SJSA1 (cell line): ENCODE measurements at regions not wholly inside any gene's neighbourhood (a gene's known extent, or its start where the extent isn't known, plus 50 kb on each side); places are given as distances from the start of the nearest gene placed in this dataset.

Source experiments
- DNase-seq, 2 experiments: peaks; one replicate each; pipeline ENCODE4 v3.0.0-alpha.2; 2015 to 2020; ENCODE audit warnings: low spot score in 2 of 2, low read depth in 1 of 2
- H3K27ac ChIP-seq: fragments of 250-450 bp; sonication (Bioruptor Pico); 2 replicates; pipeline ENCODE4 v1.5.1; 2020; ENCODE audit warnings: mild to moderate bottlenecking, moderate library complexity
- H3K27me3 ChIP-seq: fragments of 250-450 bp; sonication (Bioruptor Pico); replicated peaks from 2 replicates; pipeline ENCODE4 v1.5.1; 2020; ENCODE audit warnings: mild to moderate bottlenecking, moderate library complexity
- H3K36me3 ChIP-seq: fragments of 250-450 bp; sonication (Bioruptor Pico); 2 replicates; pipeline ENCODE4 v1.5.1; 2020; ENCODE audit warnings: mild to moderate bottlenecking
- H3K4me1 ChIP-seq: fragments of 250-450 bp; sonication (Bioruptor Pico); replicated peaks from 2 replicates; pipeline ENCODE4 v1.6.1; 2021; ENCODE audit warnings: mild to moderate bottlenecking
- H3K4me3 ChIP-seq: fragments of 250-450 bp; sonication (Bioruptor Pico); 2 replicates; pipeline ENCODE4 v1.5.1; 2020; ENCODE audit warnings: mild to moderate bottlenecking
- H3K9me3 ChIP-seq: fragments of 250-450 bp; sonication (Bioruptor Pico); replicated peaks from 2 replicates; pipeline ENCODE4 v1.5.1; 2020; ENCODE audit warnings: mild to moderate bottlenecking

DNA sequence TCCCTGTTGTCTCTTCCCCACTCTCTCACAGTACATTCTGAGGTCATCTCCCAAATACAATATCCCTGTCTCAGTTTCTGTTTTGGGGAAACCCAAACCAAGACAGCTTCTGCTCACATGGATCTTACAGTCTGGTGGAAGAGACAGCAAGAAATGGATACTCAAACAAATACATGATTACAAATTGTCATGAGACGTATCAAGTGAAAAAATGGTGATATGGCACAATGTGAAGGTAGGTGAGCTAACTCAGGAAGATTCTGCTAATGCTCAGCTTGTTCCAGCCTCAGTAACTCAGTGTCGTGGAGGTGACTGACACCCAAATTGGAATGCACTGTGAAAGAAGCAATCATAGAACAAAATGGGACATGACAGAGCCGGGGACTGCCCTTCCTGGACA lies 68.3 kb downstream of the CHST1 start:
- no peaks in the 10 kb centered on the region for H3K9me3 ChIP-seq

DNA sequence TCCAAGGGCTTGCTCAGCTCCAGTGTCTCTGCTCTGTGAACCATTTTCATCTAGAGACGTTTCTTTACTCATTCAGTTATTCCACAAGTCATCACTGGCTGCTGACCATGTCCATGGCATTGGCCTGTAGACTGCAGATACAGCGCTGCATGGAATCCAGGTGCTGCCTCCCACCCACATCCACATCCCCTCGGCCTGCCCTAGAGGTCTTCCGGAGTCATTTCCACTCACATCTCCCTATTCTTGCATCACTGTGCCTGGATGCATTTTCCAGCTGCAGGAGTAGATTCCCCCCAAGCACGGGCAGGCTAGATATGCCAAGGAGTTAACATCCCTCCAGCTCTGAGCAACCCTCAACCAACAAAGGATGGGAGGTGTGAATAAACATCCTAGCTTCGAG lies 68.9 kb downstream of the CHST1 start:
- no peaks in the 10 kb centered on the region for H3K36me3 ChIP-seq
- H3K27ac ChIP-seq, result no peak overlapping the region
- no peaks in the 10 kb centered on the region for H3K9me3 ChIP-seq
- DNase-seq, result no peak
- no peaks in the 10 kb centered on the region for H3K4me1 ChIP-seq
- peaks cover 36% of the 10 kb centered on the region for H3K27me3 ChIP-seq
- H3K4me3 ChIP-seq, result no peak overlapping the region

More for the DNA sequence above, 68.3 kb downstream of the CHST1 start:
- Histone ChIP-seq H3K27me3 (peaks cover 36% of the 10 kb centered on the region), H3K36me3 (no peaks in the 10 kb centered on the region), H3K27ac (no peak overlapping the region), H3K4me1 (no peaks in the 10 kb centered on the region), H3K4me3 (no peak overlapping the region)
- no peak for DNase-seq

DNA sequence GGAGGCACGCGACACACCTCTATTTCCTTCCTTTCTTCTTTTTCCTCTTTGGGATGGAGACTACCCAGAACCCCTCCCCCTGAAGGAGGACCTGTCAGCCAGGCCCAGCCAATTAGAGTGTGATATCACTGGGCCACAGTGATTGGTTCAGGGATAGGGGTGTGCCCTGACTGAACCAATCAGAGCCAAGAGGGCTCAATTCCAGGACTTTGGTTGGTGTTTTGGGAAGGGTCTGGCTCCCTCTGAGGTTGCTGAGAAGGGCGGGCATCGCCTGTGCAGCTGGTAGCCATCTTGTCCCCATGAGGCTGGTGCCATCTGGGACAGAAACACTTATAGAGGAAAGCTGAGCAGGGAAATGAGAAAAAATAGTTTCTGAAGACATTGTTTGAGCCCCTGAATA lies 71.4 kb downstream of the CHST1 start:
- Histone ChIP-seq H3K27ac (no peak overlapping the region), H3K27me3 (peaks cover 34% of the 10 kb centered on the region), H3K9me3 (no peaks in the 10 kb centered on the region), H3K4me1 (no peaks in the 10 kb centered on the region), H3K36me3 (no peaks in the 10 kb centered on the region), H3K4me3 (no peak overlapping the region)
- DNase-seq, result peak; percentile 15 to 39

DNA sequence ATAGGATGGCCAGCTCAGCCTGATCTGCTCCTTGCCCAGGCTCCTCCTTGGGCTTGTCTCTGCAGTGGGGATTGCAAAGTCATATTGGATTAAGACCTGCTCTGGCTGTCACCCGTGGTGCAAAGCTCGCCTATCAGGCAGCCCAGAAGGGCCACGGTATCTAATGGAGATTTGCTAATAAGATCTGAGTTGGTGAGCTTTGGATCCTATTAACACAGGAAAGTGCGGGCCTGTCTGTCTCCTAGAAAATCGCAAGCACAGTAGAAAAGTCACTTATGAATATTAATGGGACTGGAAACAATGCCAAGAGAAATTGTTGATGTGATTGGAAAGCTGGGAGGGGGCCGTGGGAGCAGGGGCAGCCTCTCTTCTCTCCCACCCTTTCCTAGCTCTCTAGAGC lies 72.8 kb downstream of the CHST1 start:
- peaks cover 23% of the 10 kb centered on the region for H3K27me3 ChIP-seq
- no peak overlapping the region for H3K27ac ChIP-seq
- H3K4me1 ChIP-seq, result no peaks in the 10 kb centered on the region
- DNase-seq, result no peak
- no peaks in the 10 kb centered on the region for H3K36me3 ChIP-seq
- H3K4me3 ChIP-seq, result no peak overlapping the region
- H3K9me3 ChIP-seq, result no peaks in the 10 kb centered on the region

DNA sequence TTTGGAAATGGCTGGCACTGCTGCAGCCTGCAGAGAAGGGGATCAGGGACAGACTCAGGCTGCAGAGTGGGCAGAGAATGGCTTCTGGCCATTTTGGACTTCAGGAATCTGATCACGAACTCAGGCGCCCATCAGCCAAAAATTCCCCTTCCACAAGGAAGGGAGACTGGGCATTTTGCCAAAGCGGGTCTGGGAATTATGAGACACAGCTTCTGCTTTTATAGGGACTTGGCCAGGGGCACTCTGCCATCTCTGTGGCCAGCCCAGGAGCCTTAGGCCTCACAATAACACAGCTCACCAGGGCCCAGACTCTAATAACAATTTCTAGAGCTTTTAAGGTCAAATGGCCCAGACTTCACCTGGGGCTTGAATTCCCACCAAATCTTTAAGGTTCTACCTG lies 74.7 kb downstream of the CHST1 start:
- no peaks in the 10 kb centered on the region for H3K4me1 ChIP-seq
- no peaks in the 10 kb centered on the region for H3K36me3 ChIP-seq
- no peaks in the 10 kb centered on the region for H3K9me3 ChIP-seq
- peaks cover 12% of the 10 kb centered on the region for H3K27me3 ChIP-seq
- no peak overlapping the region for H3K27ac ChIP-seq
- no peak overlapping the region for H3K4me3 ChIP-seq
- DNase-seq, result peak in 1 of 2 experiments; percentile 49

DNA sequence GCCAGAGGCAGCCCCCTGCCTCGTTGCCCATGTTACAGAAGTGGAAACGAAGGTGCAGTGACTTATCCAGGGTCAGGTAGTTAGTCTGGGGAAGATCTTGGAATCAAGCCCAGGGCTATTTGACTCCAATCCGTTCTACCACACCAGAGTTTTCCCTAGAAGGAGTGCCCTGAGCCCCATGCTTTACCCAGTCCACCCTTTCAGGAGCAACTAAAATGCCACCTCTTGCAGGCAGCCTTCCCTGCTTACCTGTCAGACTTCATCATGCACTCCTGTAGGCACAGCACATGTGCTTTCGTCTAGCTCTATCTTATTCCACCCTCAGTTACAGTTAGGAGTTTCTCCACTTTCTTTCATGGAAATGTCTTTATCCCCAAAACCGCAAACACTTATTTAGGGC lies 80.2 kb downstream of the CHST1 start:
- no peaks in the 10 kb centered on the region for H3K9me3 ChIP-seq
- no peaks in the 10 kb centered on the region for H3K36me3 ChIP-seq
- no peaks in the 10 kb centered on the region for H3K4me1 ChIP-seq
- no peak overlapping the region for H3K27ac ChIP-seq
- H3K27me3 ChIP-seq, result no peaks in the 10 kb centered on the region; the same call in 1 of the 2 replicates
- H3K4me3 ChIP-seq, result no peak overlapping the region
- DNase-seq, result no peak

DNA sequence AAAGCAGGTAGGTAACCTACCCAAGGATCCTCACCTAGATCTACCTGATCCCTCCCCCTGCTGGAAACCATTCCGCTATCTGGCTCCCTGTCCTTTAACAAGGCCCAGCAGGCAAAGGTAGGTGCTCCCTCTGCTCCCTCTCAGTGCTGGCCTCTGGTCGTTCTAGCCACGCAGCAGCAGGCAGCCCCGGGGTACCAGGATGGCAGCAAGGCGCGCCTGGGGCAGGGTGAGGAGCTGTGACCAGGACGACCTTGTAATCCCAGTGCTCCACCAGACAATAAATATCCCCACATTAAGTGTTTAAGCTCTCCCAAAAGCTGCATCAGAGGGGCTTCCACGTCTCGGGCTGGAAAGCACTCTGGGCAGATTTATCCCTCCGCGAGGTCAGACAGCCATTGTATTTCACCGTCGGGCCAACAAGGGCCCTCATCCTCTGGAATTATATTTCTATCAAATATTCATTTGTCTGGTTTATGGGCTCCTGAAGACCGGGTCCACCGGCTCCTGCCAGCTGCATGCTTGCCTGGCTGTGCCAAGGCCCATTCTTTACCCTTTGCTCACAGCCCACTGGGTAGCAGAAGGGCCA lies 81.3 kb downstream of the CHST1 start:
- no peak overlapping the region for H3K27ac ChIP-seq
- H3K4me1 ChIP-seq, result no peaks in the 10 kb centered on the region
- no peak overlapping the region for H3K4me3 ChIP-seq
- no peaks in the 10 kb centered on the region for H3K9me3 ChIP-seq
- no peak for DNase-seq
- H3K27me3 ChIP-seq, result peaks cover 3% of the 10 kb centered on the region; the same call in 1 of the 2 replicates
- H3K36me3 ChIP-seq, result no peaks in the 10 kb centered on the region

DNA sequence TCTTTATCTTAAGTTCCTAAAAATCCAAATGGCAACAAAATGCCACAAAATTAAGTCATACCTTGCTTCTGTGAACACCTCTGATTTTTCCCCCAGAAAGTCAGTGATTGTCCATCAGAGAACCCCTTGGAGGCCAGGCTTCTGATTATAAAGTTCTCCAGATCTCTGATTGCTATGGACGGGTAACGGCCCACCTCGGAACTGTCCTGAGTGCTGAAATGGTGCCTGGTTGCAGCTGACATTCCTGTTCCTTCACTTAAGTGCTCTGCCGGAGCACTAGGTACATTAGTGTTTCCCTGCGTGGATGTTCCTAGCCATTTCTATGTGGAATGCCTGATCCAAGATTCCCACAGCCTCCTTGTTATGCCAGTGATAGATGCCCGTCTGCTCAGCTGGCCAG lies 85.0 kb downstream of the CHST1 start:
- H3K36me3 ChIP-seq, result no peaks in the 10 kb centered on the region
- no peak for DNase-seq

DNA sequence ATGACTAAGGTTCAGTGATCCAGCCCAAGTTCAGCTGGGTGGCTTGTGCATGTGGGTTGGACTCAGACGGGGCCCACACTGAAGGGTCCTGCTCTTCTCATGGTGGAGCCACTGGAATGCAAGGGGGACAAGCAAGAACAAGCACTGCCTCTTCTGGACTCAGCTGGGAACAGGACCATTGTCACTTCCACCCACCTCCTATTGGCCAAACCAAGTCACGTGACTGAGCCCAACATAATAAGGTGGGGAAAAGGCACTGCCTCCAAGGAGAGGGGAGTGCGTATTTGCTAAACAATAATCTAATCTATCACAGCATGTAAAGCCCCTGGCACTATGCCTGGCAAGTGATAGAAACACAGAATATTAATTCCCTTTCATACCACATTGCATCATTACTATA lies 87.1 kb downstream of the CHST1 start:
- H3K4me1 ChIP-seq, result no peaks in the 10 kb centered on the region
- H3K27ac ChIP-seq, result no peak overlapping the region
- no peaks in the 10 kb centered on the region for H3K36me3 ChIP-seq
- DNase-seq, result no peak
- no peaks in the 10 kb centered on the region for H3K9me3 ChIP-seq
- H3K27me3 ChIP-seq, result 0 out of 2 replicates have a peak, but pooled peaks cover 18% of the 10 kb centered on the region
- H3K4me3 ChIP-seq, result no peak overlapping the region

More for the DNA sequence above, 85.0 kb downstream of the CHST1 start:
- no peak overlapping the region for H3K4me3 ChIP-seq
- no peaks in the 10 kb centered on the region for H3K4me1 ChIP-seq
- H3K27me3 ChIP-seq, result peaks cover 10% of the 10 kb centered on the region; the same call in 1 of the 2 replicates
- no peaks in the 10 kb centered on the region for H3K9me3 ChIP-seq
- H3K27ac ChIP-seq, result no peak overlapping the region

DNA sequence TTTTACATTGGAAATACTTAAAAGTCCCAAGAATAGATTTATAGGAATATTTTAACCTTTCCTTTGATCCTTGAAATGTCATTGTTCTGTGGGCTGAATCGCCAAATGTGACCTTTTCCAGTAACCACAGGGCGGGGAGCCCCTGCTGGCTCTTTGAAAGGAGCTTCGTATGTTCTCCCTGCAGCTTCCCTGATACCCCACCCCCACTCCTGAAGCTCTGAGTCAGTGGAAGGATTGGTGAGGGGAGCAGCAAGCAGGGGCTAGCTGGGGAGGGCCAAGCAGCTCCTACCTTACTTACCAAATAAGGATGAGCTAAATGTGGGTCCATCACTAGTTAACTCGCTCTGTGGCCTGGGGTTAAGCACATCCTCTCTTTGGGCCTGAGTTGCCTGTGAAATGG lies 87.7 kb downstream of the CHST1 start:
- Histone ChIP-seq H3K9me3 (no peaks in the 10 kb centered on the region), H3K4me1 (no peaks in the 10 kb centered on the region), H3K27ac (no peak overlapping the region), H3K36me3 (no peaks in the 10 kb centered on the region), H3K27me3 (0 out of 2 replicates have a peak, but pooled peaks cover 18% of the 10 kb centered on the region), H3K4me3 (no peak overlapping the region)
- no peak for DNase-seq

DNA sequence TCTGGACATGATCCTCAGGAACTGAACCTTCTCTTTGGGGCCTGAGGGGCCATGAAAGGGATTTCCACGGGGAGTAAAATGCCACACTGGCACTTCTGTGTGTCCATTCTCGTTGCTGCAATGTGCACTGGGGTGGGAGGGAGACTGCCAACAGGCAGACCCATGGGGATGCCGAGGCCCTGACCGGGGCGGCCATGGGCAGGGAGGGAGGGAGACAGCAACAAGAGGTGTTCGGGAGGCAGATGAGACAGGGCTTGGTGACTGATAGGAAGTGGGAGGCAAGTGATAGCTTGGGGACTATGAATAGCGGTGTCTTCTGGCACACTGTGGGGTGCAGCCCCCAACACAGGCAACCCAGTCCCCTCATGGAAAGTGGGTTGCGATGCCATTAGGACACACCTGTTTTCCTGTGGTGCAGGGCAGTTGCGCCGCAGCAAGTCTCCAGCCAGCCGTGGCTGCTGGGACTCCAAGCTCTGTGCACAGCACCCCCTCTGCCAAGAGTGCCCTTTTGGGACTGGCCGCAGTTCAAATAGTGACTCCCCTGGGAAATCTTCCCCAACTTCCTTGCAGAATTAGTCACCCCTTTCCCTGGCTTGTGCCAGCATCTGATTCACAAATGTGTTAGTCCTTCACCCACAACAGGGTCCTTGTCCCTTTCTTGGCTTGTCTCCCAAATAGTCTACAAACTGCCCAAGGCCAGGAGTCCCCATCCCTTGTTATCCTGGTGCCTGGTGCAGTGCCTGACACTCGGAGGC lies 88.8 kb downstream of the CHST1 start:
- Histone ChIP-seq H3K4me1 (no peaks in the 10 kb centered on the region), H3K36me3 (no peaks in the 10 kb centered on the region), H3K9me3 (no peaks in the 10 kb centered on the region), H3K27me3 (0 out of 2 replicates have a peak, but pooled peaks cover 18% of the 10 kb centered on the region), H3K27ac (no peak overlapping the region), H3K4me3 (no peak overlapping the region)
- DNase-seq, result no peak

DNA sequence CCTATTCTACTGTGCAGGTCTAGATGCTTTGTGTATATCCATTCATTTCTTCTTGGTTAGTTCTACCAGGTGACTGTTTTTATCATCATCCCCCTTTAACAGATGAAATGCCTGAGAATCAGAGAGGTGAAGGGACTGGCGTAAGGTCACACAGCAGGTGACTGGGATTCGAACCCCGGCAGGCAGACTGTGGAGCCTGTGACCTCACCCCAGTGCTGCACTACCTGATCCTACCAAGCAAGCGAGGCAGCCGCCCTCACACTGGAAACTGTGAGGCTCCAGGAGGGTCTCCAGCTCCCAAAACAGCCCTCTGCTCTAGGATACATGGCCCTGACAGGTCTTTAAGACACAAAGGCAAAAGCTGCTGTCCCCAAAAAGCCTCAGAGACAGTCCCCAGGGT lies 91.7 kb downstream of the CHST1 start:
- 0 out of 2 replicates have a peak, but pooled peaks cover 17% of the 10 kb centered on the region for H3K27me3 ChIP-seq
- no peak overlapping the region for H3K4me3 ChIP-seq
- H3K9me3 ChIP-seq, result no peaks in the 10 kb centered on the region
- DNase-seq, result no peak
- H3K27ac ChIP-seq, result no peak overlapping the region
- H3K36me3 ChIP-seq, result no peaks in the 10 kb centered on the region
- no peaks in the 10 kb centered on the region for H3K4me1 ChIP-seq

DNA sequence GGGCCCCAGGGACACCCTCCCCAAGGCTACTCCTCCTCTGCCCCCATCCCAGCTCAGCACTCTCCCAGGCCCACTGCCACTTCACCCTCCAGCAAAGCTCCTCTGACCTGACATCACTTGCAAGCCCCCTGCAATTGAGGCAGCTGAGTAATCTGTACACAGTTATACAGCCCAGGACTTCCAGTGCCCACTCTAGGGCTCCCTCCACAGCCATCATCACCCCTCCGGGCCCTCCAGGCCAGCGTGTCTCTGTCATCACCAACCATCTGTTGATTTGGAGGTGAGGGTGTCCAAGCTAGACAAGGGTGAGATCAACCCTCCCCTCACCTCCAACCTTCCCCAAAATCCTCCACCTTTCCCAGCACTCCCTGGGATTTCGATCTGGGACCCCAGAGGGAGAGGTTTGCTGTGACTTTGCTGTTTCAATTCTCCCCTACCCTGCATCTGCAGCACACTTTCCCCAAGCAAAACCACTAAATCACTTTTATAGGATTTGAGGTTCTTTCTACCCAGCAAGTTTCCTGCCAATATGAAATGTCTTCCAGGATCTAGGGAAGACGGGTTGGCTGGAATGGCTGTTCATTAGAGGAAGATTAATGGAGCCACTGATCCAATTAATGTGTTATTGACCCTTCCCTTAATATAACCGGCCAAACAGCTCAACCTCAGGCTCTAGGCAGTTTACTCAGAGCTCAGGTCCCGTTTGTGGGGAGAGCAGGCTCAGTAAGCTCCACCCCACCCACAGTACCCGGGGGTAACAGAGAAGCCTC lies 92.9 kb downstream of the CHST1 start:
- Histone ChIP-seq H3K27me3 (0 out of 2 replicates have a peak, but pooled peaks cover 12% of the 10 kb centered on the region), H3K4me3 (no peak overlapping the region), H3K4me1 (no peaks in the 10 kb centered on the region), H3K9me3 (no peaks in the 10 kb centered on the region), H3K36me3 (no peaks in the 10 kb centered on the region), H3K27ac (no peak overlapping the region)
- DNase-seq, result no peak

DNA sequence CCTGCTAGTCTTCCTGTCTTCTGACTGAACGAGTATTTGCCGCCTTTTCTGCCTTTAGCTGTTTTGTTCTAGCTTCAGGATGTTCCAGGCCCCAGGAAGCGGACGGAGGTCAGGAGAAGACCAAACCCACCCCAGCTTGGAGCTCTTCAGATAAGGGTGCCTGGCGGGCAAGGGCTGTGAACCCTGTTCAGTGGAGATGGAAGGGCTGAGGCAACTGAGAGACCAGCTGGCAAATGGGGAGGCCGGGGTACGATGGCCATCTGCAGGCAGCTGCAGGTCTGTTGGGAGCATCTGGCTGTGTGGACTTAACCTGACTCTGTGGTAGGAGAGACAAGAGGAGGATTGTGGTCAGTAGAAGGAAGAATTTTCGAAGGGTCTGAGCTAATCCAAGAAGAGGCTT lies 95.6 kb downstream of the CHST1 start:
- Histone ChIP-seq H3K4me3 (no peak overlapping the region), H3K9me3 (no peaks in the 10 kb centered on the region), H3K4me1 (no peaks in the 10 kb centered on the region), H3K27me3 (peaks cover 19% of the 10 kb centered on the region; the same call in 1 of the 2 replicates), H3K36me3 (no peaks in the 10 kb centered on the region), H3K27ac (no peak overlapping the region)
- no peak for DNase-seq
